ENCODE measurements at regions not wholly inside any gene's neighbourhood (a gene's known extent, or its start where the extent isn't known, plus 50 kb on each side); places are given as distances from the start of the nearest gene placed in this dataset.

- Histone ChIP-seq H3K79me2 (ENCODE audit: control insufficient read depth, insufficient read depth, low read length) (no peaks in the 10 kb centered on the region), H3K9me3 (ENCODE audit: control insufficient read depth, insufficient read depth, low read depth, low read length) (no peaks in the 10 kb centered on the region), H3K27me3 (ENCODE audit: control insufficient read depth, insufficient read depth, low read length) (no peaks in the 10 kb centered on the region), H2AFZ (ENCODE audit: low read length) (peak overlapping the region; percentile 79), H4K20me1 (ENCODE audit: control insufficient read depth, extremely low read depth, insufficient read depth, low read length) (no peaks in the 10 kb centered on the region), H3K27ac (ENCODE audit: insufficient read depth, low read length) (no peak overlapping the region), H3K9ac (ENCODE audit: insufficient read depth, low read length) (no peak overlapping the region), H3K4me2 (ENCODE audit: extremely low read depth, insufficient read depth, low read length) (no peak overlapping the region), H3K4me3 (replicated peaks in 1 of 4; ENCODE audit: control extremely low read depth in 1 of 4, insufficient read depth in 1 of 4, low read depth in 3 of 4, low read length in 4 of 4) (no peak overlapping the region), H3K4me1 (ENCODE audit: control insufficient read depth, extremely low read depth, insufficient read depth, low read length) (peaks cover 10% of the 10 kb centered on the region), H3K36me3 (ENCODE audit: control insufficient read depth, insufficient read depth, low read length) (no peaks in the 10 kb centered on the region)
- TF ChIP-seq EZH2 (IDR thresholded peaks at IDR 0.05; ENCODE audit: low read length, missing control alignments), result no peak
- TF ChIP-seq, protein P1, sequence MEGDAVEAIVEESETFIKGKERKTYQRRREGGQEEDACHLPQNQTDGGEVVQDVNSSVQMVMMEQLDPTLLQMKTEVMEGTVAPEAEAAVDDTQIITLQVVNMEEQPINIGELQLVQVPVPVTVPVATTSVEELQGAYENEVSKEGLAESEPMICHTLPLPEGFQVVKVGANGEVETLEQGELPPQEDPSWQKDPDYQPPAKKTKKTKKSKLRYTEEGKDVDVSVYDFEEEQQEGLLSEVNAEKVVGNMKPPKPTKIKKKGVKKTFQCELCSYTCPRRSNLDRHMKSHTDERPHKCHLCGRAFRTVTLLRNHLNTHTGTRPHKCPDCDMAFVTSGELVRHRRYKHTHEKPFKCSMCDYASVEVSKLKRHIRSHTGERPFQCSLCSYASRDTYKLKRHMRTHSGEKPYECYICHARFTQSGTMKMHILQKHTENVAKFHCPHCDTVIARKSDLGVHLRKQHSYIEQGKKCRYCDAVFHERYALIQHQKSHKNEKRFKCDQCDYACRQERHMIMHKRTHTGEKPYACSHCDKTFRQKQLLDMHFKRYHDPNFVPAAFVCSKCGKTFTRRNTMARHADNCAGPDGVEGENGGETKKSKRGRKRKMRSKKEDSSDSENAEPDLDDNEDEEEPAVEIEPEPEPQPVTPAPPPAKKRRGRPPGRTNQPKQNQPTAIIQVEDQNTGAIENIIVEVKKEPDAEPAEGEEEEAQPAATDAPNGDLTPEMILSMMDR (conservative IDR thresholded peaks at IDR 0.05 in 1 of 2, IDR thresholded peaks at IDR 0.05 in 1 of 2; ENCODE audit: low read depth in 1 of 2, low read length in 2 of 2), result peak; percentile 29 to 34
- DNase-seq (ENCODE audit: low read depth in 2 of 2), result peak; percentile 55 to 74
These were observed 92.2 kb upstream of the MBOAT2 start for GRCh38 chr2:9095690-9096089.

DNA sequence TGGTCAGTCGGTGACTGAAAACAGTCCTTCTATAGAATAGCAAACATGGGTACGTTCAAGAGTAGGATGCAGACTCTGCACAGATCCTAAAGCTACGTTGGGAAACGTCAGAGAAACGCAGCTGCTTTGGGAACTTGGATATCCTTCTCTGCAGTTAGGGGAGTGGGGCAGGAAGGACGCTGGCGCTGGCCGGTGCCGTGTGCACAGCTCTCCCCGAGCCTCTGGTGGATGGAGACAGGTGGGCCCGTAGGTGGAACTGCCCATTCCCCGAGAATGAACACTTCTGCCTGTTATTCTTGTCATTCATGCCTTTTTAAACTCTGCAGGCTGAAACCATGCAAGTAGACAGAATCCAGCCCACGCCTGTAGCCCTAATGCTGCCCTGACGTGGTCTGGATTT lies 91.7 kb upstream of the MBOAT2 start:
- Histone ChIP-seq H2AFZ (ENCODE audit: low read length) (peak overlapping the region; percentile 40), H3K9ac (ENCODE audit: insufficient read depth, low read length) (no peak overlapping the region), H3K4me2 (ENCODE audit: extremely low read depth, insufficient read depth, low read length) (no peak overlapping the region), H3K27ac (ENCODE audit: insufficient read depth, low read length) (no peak overlapping the region), H3K36me3 (ENCODE audit: control insufficient read depth, insufficient read depth, low read length) (no peaks in the 10 kb centered on the region), H4K20me1 (ENCODE audit: control insufficient read depth, extremely low read depth, insufficient read depth, low read length) (no peaks in the 10 kb centered on the region), H3K4me1 (ENCODE audit: control insufficient read depth, extremely low read depth, insufficient read depth, low read length) (peaks cover 10% of the 10 kb centered on the region), H3K9me3 (ENCODE audit: control insufficient read depth, insufficient read depth, low read depth, low read length) (no peaks in the 10 kb centered on the region), H3K4me3 (replicated peaks in 1 of 4; ENCODE audit: control extremely low read depth in 1 of 4, insufficient read depth in 1 of 4, low read depth in 3 of 4, low read length in 4 of 4) (no peak overlapping the region), H3K27me3 (ENCODE audit: control insufficient read depth, insufficient read depth, low read length) (no peaks in the 10 kb centered on the region), H3K79me2 (ENCODE audit: control insufficient read depth, insufficient read depth, low read length) (no peaks in the 10 kb centered on the region)
- no peak for DNase-seq (ENCODE audit: low read depth in 2 of 2)
- no peak for TF ChIP-seq EZH2 (IDR thresholded peaks at IDR 0.05; ENCODE audit: low read length, missing control alignments)
- TF ChIP-seq, protein P1 (conservative IDR thresholded peaks at IDR 0.05 in 1 of 2, IDR thresholded peaks at IDR 0.05 in 1 of 2; ENCODE audit: low read depth in 1 of 2, low read length in 2 of 2), result no peak

DNA sequence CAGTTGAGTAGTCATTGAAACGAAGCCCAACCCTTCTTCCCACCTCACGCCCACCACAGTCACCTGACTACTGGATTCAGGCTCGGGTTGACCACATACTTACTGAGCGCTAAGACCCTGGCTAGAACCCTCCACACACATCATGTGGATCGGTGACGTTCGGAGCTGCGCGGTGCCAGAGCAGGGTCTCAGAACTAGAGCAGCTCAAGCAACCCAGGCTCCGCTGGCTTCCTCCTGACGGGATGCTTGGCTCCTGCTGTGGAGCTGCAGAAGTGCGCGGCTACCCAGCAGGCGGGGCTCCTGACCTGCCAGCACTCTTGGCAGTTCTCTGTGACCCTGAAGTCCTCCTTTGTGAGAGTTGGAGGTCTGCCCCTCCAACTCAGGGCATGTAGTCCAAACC lies 90.6 kb upstream of the MBOAT2 start:
- H3K27me3 ChIP-seq (ENCODE audit: control insufficient read depth, insufficient read depth, low read length), result no peaks in the 10 kb centered on the region
- H3K27ac ChIP-seq (ENCODE audit: insufficient read depth, low read length), result no peak overlapping the region
- no peak overlapping the region for H2AFZ ChIP-seq (ENCODE audit: low read length)
- no peak overlapping the region for H3K4me2 ChIP-seq (ENCODE audit: extremely low read depth, insufficient read depth, low read length)
- H3K79me2 ChIP-seq (ENCODE audit: control insufficient read depth, insufficient read depth, low read length), result no peaks in the 10 kb centered on the region
- H3K4me1 ChIP-seq (ENCODE audit: control insufficient read depth, extremely low read depth, insufficient read depth, low read length), result peaks cover 6% of the 10 kb centered on the region
- H3K4me3 ChIP-seq (replicated peaks in 1 of 4; ENCODE audit: control extremely low read depth in 1 of 4, insufficient read depth in 1 of 4, low read depth in 3 of 4, low read length in 4 of 4), result no peak overlapping the region
- H4K20me1 ChIP-seq (ENCODE audit: control insufficient read depth, extremely low read depth, insufficient read depth, low read length), result no peaks in the 10 kb centered on the region
- TF ChIP-seq, protein P1 (conservative IDR thresholded peaks at IDR 0.05 in 1 of 2, IDR thresholded peaks at IDR 0.05 in 1 of 2; ENCODE audit: low read depth in 1 of 2, low read length in 2 of 2), result no peak
- no peak for TF ChIP-seq EZH2 (IDR thresholded peaks at IDR 0.05; ENCODE audit: low read length, missing control alignments)
- no peak overlapping the region for H3K9ac ChIP-seq (ENCODE audit: insufficient read depth, low read length)
- DNase-seq (ENCODE audit: low read depth in 2 of 2), result no peak
- H3K36me3 ChIP-seq (ENCODE audit: control insufficient read depth, insufficient read depth, low read length), result no peaks in the 10 kb centered on the region
- H3K9me3 ChIP-seq (ENCODE audit: control insufficient read depth, insufficient read depth, low read depth, low read length), result no peaks in the 10 kb centered on the region

All from fibroblast of lung (primary cell).